WTC11 (cell line): ENCODE measurements at regions not wholly inside any gene's neighbourhood (a gene's known extent, or its start where the extent isn't known, plus 50 kb on each side); places are given as distances from the start of the nearest gene placed in this dataset.

Experiments
- ATAC-seq: fragments of 200-7000 bp; cut with Tn5 transposase; 2 replicates; pipeline ENCODE4 v1.10.0; 2021; ENCODE audit warnings: mild to moderate bottlenecking, moderate library complexity
- CTCF ChIA-PET: fragments of 300-600 bp; sonication (Branson Sonifier 250); formaldehyde crosslinking; loops from one replicate; lab custom pipeline; 2021; ENCODE audit warnings: antibody characterized with exemption; lab: Charles Lee
- POLR2A ChIA-PET: fragments of 350-600 bp; sonication (Branson Sonifier 250); formaldehyde crosslinking; loops from one replicate; lab custom pipeline; 2021; ENCODE audit warnings: antibody characterized with exemption; lab: Charles Lee
- DNase-seq: peaks from one replicate; pipeline ENCODE4 v3.0.0; 2021; ENCODE audit warnings: low spot score
- H3K27ac Mint-ChIP-seq: 2 replicates; pipeline ENCODE4 v1.8.0; 2021; ENCODE audit warnings: mixed read lengths
- H3K27me3 Mint-ChIP-seq: 2 replicates; pipeline ENCODE4 v1.8.0; 2021; ENCODE audit warnings: low read depth, mild to moderate bottlenecking, moderate library complexity, mixed read lengths
- H3K36me3 Mint-ChIP-seq: 2 replicates; pipeline ENCODE4 v1.8.0; 2021; ENCODE audit warnings: mixed read lengths
- H3K4me1 Mint-ChIP-seq: 2 replicates; pipeline ENCODE4 v1.8.0; 2022; ENCODE audit warnings: mixed read lengths
- H3K4me3 Mint-ChIP-seq: 2 replicates; pipeline ENCODE4 v1.8.0; 2021; ENCODE audit warnings: mild to moderate bottlenecking, moderate library complexity, mixed read lengths
- H3K9me3 Mint-ChIP-seq: 2 replicates; pipeline ENCODE4 v1.8.0; 2021; ENCODE audit warnings: mixed read lengths
- ATF1 ChIP-seq: sonication (generic); formaldehyde crosslinking; IDR thresholded peaks from 2 replicates; pipeline ENCODE4 v1.8.1; 2023; ENCODE audit warnings: mild to moderate bottlenecking, moderate library complexity, missing genetic modification reagents
- ELF4 ChIP-seq: sonication (generic); formaldehyde crosslinking; IDR thresholded peaks from 2 replicates; pipeline ENCODE4 v1.8.1; 2022; ENCODE audit warnings: low read depth, mild to moderate bottlenecking, moderate library complexity, missing genetic modification reagents
- FOXP1 ChIP-seq: sonication (generic); formaldehyde crosslinking; IDR thresholded peaks from 2 replicates; pipeline ENCODE4 v1.8.0; 2022; ENCODE audit warnings: missing genetic modification reagents, mild to moderate bottlenecking, moderate library complexity, borderline replicate concordance
- GABPB1 ChIP-seq: sonication (generic); formaldehyde crosslinking; IDR thresholded peaks from 2 replicates; pipeline ENCODE4 v1.8.1; 2023; ENCODE audit warnings: mild to moderate bottlenecking, missing genetic modification reagents
- IRF2 ChIP-seq: sonication (generic); formaldehyde crosslinking; IDR thresholded peaks from 2 replicates; pipeline ENCODE4 v1.8.0; 2022; ENCODE audit warnings: low read depth, missing genetic modification reagents, borderline replicate concordance
- NFE2L1 ChIP-seq: sonication (generic); formaldehyde crosslinking; IDR thresholded peaks from 2 replicates; pipeline ENCODE4 v1.8.1; 2023; ENCODE audit warnings: missing genetic modification reagents
- NFYB ChIP-seq: sonication (generic); formaldehyde crosslinking; conservative IDR thresholded peaks from 2 replicates; pipeline ENCODE4 v1.8.0; 2022; ENCODE audit warnings: low read depth, missing genetic modification reagents
- NR2C2 ChIP-seq: sonication (generic); formaldehyde crosslinking; IDR thresholded peaks from 2 replicates; pipeline ENCODE4 v1.8.0; 2022; ENCODE audit warnings: mild to moderate bottlenecking, missing genetic modification reagents
- OVOL2 ChIP-seq: fragments of 250-450 bp; sonication (Bioruptor Pico); IDR thresholded peaks from 2 replicates; pipeline ENCODE4 v1.9.0; 2021; ENCODE audit warnings: mild to moderate bottlenecking, borderline replicate concordance
- RORB ChIP-seq: fragments of 250-450 bp; sonication (Bioruptor Pico); IDR thresholded peaks from 2 replicates; pipeline ENCODE4 v1.9.0; 2021; ENCODE audit warnings: mild to moderate bottlenecking
- TCF7 ChIP-seq: sonication (generic); formaldehyde crosslinking; IDR thresholded peaks from 2 replicates; pipeline ENCODE4 v1.8.0; 2022; ENCODE audit warnings: mild to moderate bottlenecking, low read depth, missing genetic modification reagents, moderate library complexity
- TEAD4 ChIP-seq: sonication (generic); formaldehyde crosslinking; IDR thresholded peaks from 2 replicates; pipeline ENCODE4 v1.8.0; 2022; ENCODE audit warnings: mild to moderate bottlenecking, missing genetic modification reagents
- TF ChIP-seq, protein P1 (sequence below): sonication (generic); formaldehyde crosslinking; IDR thresholded peaks from 2 replicates; pipeline ENCODE4 v1.8.0; 2022; ENCODE audit warnings: mild to moderate bottlenecking, missing genetic modification reagents
- TF ChIP-seq, protein P2 (sequence below): sonication (generic); formaldehyde crosslinking; IDR thresholded peaks from 2 replicates; pipeline ENCODE4 v1.8.1; 2023; ENCODE audit warnings: mild to moderate bottlenecking, missing genetic modification reagents, borderline replicate concordance
- TF ChIP-seq, protein P3 (sequence below): sonication (generic); formaldehyde crosslinking; IDR thresholded peaks from 2 replicates; pipeline ENCODE4 v1.8.0; 2023; ENCODE audit warnings: missing genetic modification reagents, mild to moderate bottlenecking, borderline replicate concordance
- TF ChIP-seq, protein P4 (sequence below): sonication (generic); formaldehyde crosslinking; IDR thresholded peaks from 2 replicates; pipeline ENCODE4 v1.8.1; 2023; ENCODE audit warnings: mild to moderate bottlenecking, missing genetic modification reagents
- TF ChIP-seq, protein P5 (sequence below): fragments of 200-600 bp; IDR thresholded peaks from 2 replicates; pipeline ENCODE4 v1.8.0; 2022; ENCODE audit warnings: antibody characterized with exemption
- TF ChIP-seq, protein P6 (sequence below): sonication (generic); formaldehyde crosslinking; IDR thresholded peaks from 2 replicates; pipeline ENCODE4 v1.8.0; 2023; ENCODE audit warnings: mild to moderate bottlenecking, missing genetic modification reagents

DNA sequence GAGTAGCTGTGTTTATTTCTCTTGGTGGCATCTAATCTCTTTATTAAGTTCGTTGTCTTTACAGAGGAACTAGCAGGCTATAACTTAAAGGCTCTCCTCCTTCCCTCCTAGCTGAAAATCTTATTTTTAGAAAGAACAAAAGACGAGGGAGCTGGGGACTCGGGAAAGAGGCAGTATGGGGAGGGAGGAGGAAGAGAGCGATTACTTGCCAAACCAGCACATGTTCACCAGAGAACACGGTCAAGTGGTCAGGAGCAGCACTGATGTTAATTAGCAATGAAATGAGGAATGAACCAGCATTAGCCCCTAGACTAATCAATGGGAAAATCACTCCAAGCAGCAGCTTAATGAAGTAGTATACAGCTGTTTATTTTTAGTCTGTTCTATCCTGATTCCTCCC lies 171.3 kb upstream of the ESRRG start:
- TF ChIP-seq ATF1 = no peak
- TF ChIP-seq GABPB1 (CRISPR knock-in tag) = no peak
- TF ChIP-seq, protein P1, sequence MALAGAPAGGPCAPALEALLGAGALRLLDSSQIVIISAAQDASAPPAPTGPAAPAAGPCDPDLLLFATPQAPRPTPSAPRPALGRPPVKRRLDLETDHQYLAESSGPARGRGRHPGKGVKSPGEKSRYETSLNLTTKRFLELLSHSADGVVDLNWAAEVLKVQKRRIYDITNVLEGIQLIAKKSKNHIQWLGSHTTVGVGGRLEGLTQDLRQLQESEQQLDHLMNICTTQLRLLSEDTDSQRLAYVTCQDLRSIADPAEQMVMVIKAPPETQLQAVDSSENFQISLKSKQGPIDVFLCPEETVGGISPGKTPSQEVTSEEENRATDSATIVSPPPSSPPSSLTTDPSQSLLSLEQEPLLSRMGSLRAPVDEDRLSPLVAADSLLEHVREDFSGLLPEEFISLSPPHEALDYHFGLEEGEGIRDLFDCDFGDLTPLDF (CRISPR knock-in tag) = no peak
- TF ChIP-seq, protein P2, sequence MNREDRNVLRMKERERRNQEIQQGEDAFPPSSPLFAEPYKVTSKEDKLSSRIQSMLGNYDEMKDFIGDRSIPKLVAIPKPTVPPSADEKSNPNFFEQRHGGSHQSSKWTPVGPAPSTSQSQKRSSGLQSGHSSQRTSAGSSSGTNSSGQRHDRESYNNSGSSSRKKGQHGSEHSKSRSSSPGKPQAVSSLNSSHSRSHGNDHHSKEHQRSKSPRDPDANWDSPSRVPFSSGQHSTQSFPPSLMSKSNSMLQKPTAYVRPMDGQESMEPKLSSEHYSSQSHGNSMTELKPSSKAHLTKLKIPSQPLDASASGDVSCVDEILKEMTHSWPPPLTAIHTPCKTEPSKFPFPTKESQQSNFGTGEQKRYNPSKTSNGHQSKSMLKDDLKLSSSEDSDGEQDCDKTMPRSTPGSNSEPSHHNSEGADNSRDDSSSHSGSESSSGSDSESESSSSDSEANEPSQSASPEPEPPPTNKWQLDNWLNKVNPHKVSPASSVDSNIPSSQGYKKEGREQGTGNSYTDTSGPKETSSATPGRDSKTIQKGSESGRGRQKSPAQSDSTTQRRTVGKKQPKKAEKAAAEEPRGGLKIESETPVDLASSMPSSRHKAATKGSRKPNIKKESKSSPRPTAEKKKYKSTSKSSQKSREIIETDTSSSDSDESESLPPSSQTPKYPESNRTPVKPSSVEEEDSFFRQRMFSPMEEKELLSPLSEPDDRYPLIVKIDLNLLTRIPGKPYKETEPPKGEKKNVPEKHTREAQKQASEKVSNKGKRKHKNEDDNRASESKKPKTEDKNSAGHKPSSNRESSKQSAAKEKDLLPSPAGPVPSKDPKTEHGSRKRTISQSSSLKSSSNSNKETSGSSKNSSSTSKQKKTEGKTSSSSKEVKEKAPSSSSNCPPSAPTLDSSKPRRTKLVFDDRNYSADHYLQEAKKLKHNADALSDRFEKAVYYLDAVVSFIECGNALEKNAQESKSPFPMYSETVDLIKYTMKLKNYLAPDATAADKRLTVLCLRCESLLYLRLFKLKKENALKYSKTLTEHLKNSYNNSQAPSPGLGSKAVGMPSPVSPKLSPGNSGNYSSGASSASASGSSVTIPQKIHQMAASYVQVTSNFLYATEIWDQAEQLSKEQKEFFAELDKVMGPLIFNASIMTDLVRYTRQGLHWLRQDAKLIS (CRISPR knock-in tag) = no peak
- no peak for TF ChIP-seq NR2C2
- TF ChIP-seq TEAD4 = no peak
- no peak for TF ChIP-seq NFE2L1
- TF ChIP-seq, protein P3, sequence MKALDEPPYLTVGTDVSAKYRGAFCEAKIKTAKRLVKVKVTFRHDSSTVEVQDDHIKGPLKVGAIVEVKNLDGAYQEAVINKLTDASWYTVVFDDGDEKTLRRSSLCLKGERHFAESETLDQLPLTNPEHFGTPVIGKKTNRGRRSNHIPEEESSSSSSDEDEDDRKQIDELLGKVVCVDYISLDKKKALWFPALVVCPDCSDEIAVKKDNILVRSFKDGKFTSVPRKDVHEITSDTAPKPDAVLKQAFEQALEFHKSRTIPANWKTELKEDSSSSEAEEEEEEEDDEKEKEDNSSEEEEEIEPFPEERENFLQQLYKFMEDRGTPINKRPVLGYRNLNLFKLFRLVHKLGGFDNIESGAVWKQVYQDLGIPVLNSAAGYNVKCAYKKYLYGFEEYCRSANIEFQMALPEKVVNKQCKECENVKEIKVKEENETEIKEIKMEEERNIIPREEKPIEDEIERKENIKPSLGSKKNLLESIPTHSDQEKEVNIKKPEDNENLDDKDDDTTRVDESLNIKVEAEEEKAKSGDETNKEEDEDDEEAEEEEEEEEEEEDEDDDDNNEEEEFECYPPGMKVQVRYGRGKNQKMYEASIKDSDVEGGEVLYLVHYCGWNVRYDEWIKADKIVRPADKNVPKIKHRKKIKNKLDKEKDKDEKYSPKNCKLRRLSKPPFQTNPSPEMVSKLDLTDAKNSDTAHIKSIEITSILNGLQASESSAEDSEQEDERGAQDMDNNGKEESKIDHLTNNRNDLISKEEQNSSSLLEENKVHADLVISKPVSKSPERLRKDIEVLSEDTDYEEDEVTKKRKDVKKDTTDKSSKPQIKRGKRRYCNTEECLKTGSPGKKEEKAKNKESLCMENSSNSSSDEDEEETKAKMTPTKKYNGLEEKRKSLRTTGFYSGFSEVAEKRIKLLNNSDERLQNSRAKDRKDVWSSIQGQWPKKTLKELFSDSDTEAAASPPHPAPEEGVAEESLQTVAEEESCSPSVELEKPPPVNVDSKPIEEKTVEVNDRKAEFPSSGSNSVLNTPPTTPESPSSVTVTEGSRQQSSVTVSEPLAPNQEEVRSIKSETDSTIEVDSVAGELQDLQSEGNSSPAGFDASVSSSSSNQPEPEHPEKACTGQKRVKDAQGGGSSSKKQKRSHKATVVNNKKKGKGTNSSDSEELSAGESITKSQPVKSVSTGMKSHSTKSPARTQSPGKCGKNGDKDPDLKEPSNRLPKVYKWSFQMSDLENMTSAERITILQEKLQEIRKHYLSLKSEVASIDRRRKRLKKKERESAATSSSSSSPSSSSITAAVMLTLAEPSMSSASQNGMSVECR (CRISPR knock-in tag) = no peak
- no peak for TF ChIP-seq FOXP1 (CRISPR knock-in tag)
- no peak for TF ChIP-seq TCF7 (CRISPR knock-in tag)
- no peak for TF ChIP-seq IRF2
- no peak for TF ChIP-seq OVOL2 (CRISPR knock-in tag)
- TF ChIP-seq, protein P4, sequence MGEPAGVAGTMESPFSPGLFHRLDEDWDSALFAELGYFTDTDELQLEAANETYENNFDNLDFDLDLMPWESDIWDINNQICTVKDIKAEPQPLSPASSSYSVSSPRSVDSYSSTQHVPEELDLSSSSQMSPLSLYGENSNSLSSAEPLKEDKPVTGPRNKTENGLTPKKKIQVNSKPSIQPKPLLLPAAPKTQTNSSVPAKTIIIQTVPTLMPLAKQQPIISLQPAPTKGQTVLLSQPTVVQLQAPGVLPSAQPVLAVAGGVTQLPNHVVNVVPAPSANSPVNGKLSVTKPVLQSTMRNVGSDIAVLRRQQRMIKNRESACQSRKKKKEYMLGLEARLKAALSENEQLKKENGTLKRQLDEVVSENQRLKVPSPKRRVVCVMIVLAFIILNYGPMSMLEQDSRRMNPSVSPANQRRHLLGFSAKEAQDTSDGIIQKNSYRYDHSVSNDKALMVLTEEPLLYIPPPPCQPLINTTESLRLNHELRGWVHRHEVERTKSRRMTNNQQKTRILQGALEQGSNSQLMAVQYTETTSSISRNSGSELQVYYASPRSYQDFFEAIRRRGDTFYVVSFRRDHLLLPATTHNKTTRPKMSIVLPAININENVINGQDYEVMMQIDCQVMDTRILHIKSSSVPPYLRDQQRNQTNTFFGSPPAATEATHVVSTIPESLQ (CRISPR knock-in tag) = no peak
- no peak for TF ChIP-seq ELF4 (CRISPR knock-in tag)
- TF ChIP-seq, protein P5, sequence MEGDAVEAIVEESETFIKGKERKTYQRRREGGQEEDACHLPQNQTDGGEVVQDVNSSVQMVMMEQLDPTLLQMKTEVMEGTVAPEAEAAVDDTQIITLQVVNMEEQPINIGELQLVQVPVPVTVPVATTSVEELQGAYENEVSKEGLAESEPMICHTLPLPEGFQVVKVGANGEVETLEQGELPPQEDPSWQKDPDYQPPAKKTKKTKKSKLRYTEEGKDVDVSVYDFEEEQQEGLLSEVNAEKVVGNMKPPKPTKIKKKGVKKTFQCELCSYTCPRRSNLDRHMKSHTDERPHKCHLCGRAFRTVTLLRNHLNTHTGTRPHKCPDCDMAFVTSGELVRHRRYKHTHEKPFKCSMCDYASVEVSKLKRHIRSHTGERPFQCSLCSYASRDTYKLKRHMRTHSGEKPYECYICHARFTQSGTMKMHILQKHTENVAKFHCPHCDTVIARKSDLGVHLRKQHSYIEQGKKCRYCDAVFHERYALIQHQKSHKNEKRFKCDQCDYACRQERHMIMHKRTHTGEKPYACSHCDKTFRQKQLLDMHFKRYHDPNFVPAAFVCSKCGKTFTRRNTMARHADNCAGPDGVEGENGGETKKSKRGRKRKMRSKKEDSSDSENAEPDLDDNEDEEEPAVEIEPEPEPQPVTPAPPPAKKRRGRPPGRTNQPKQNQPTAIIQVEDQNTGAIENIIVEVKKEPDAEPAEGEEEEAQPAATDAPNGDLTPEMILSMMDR = no peak
- no peak for TF ChIP-seq RORB
- TF ChIP-seq NFYB (CRISPR knock-in tag) = no peak
- TF ChIP-seq, protein P6, sequence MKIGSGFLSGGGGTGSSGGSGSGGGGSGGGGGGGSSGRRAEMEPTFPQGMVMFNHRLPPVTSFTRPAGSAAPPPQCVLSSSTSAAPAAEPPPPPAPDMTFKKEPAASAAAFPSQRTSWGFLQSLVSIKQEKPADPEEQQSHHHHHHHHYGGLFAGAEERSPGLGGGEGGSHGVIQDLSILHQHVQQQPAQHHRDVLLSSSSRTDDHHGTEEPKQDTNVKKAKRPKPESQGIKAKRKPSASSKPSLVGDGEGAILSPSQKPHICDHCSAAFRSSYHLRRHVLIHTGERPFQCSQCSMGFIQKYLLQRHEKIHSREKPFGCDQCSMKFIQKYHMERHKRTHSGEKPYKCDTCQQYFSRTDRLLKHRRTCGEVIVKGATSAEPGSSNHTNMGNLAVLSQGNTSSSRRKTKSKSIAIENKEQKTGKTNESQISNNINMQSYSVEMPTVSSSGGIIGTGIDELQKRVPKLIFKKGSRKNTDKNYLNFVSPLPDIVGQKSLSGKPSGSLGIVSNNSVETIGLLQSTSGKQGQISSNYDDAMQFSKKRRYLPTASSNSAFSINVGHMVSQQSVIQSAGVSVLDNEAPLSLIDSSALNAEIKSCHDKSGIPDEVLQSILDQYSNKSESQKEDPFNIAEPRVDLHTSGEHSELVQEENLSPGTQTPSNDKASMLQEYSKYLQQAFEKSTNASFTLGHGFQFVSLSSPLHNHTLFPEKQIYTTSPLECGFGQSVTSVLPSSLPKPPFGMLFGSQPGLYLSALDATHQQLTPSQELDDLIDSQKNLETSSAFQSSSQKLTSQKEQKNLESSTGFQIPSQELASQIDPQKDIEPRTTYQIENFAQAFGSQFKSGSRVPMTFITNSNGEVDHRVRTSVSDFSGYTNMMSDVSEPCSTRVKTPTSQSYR (CRISPR knock-in tag) = no peak
- TF ChIP-seq, all 79 proteins: peak for 0
- H3K9me3 Mint-ChIP-seq = no peaks in the 10 kb centered on the region
- H3K4me3 Mint-ChIP-seq = no peak overlapping the region
- H3K4me1 Mint-ChIP-seq = peaks cover 14% of the 10 kb centered on the region
- H3K36me3 Mint-ChIP-seq = no peaks in the 10 kb centered on the region
- CTCF ChIA-PET = interaction anchor here (1.1 kb wide), 1 partner anchor 11 kb away, joined by 3 read pairs; no protein-coding TSS in a partner anchor
- POLR2A ChIA-PET = no interaction called here
- no peaks in the 10 kb centered on the region for H3K27me3 Mint-ChIP-seq
- no peak for ATAC-seq
- DNase-seq = no peak
- no peak overlapping the region for H3K27ac Mint-ChIP-seq
